ENCODE measurements at regions not wholly inside any gene's neighbourhood (a gene's known extent, or its start where the extent isn't known, plus 50 kb on each side); places are given as distances from the start of the nearest gene placed in this dataset.

GRCh38 chr10:90378524-90379076, 479.2 kb downstream of the HTR7 start:
- H3K36me3 ChIP-seq, result no peaks in the 10 kb centered on the region
- no peak overlapping the region for H3K27ac ChIP-seq
- H3K4me3 ChIP-seq, result no peak overlapping the region
- H3K4me1 ChIP-seq, result no peaks in the 10 kb centered on the region
- TF ChIP-seq CTCF (IDR thresholded peaks at IDR 0.05) (no peak), POLR2A (IDR thresholded peaks at IDR 0.05) (no peak)
- ATAC-seq, result no peak
- H3K9me3 ChIP-seq, result no peaks in the 10 kb centered on the region
- no peak for DNase-seq
- H3K27me3 ChIP-seq, result no peaks in the 10 kb centered on the region
- WGBS, 4 donors, result 89 to 94% (median 92%) methylated on average over 3 of the region's 3 CpGs
- intact Hi-C loops (cut with DNase I), result no loop called here

GRCh38 chr10:90381468-90381867, 476.4 kb downstream of the HTR7 start:
- H3K4me3 ChIP-seq, result no peak overlapping the region
- ATAC-seq (no peak), DNase-seq (no peak)
- 45 to 66% (median 53%) methylated on average over 2 of the region's 2 CpGs for WGBS, 4 donors
- no peaks in the 10 kb centered on the region for H3K9me3 ChIP-seq
- H3K4me1 ChIP-seq, result no peaks in the 10 kb centered on the region
- no peaks in the 10 kb centered on the region for H3K36me3 ChIP-seq
- no peak overlapping the region for H3K27ac ChIP-seq
- TF ChIP-seq CTCF (IDR thresholded peaks at IDR 0.05) (no peak), POLR2A (IDR thresholded peaks at IDR 0.05) (no peak)
- no peaks in the 10 kb centered on the region for H3K27me3 ChIP-seq
- intact Hi-C loops (cut with DNase I), result no loop called here

- no peaks in the 10 kb centered on the region for H3K27me3 ChIP-seq
- peaks cover 0 to 3% (median 0%) of the 10 kb centered on the region in 12 donors for H3K9me3 ChIP-seq
- H3K4me3 ChIP-seq, result no peak overlapping the region
- H3K36me3 ChIP-seq, result no peaks in the 10 kb centered on the region
- DNase-seq (no peak), ATAC-seq (no peak)
- TF ChIP-seq CTCF (IDR thresholded peaks at IDR 0.05) (no peak), POLR2A (IDR thresholded peaks at IDR 0.05) (no peak)
- intact Hi-C loops (cut with DNase I), result no loop called here
- no peak overlapping the region for H3K27ac ChIP-seq
- WGBS, 4 donors, result 86 to 94% (median 88%) methylated on average over 3 of the region's 3 CpGs
- no peaks in the 10 kb centered on the region for H3K4me1 ChIP-seq
These were observed 468.0 kb downstream of the HTR7 start for GRCh38 chr10:90389876-90390275.

- no peaks in the 10 kb centered on the region for H3K4me1 ChIP-seq
- WGBS, 4 donors, result 48 to 58% (median 53%) methylated on average over 2 of the region's 2 CpGs
- H3K4me3 ChIP-seq, result no peak overlapping the region
- ATAC-seq (no peak), DNase-seq (no peak)
- intact Hi-C loops (cut with DNase I), result no loop called here
- no peaks in the 10 kb centered on the region for H3K36me3 ChIP-seq
- H3K27ac ChIP-seq, result no peak overlapping the region
- no peak for TF ChIP-seq POLR2A (IDR thresholded peaks at IDR 0.05)
- no peak for TF ChIP-seq CTCF (IDR thresholded peaks at IDR 0.05)
- H3K27me3 ChIP-seq, result no peaks in the 10 kb centered on the region
- H3K9me3 ChIP-seq, result peaks cover 0 to 3% (median 0%) of the 10 kb centered on the region in 12 donors
These were observed 463.5 kb downstream of the HTR7 start for GRCh38 chr10:90394311-90394710.

Measured in heart left ventricle (tissue), 16 donors.